ENCODE measurements at regions not wholly inside any gene's neighbourhood (a gene's known extent, or its start where the extent isn't known, plus 50 kb on each side); places are given as distances from the start of the nearest gene placed in this dataset.

- H3K4me3 Mint-ChIP-seq = no peak overlapping the region
- ATAC-seq (no peak), DNase-seq (no peak)
- no peak overlapping the region for H3K27ac Mint-ChIP-seq
- no peaks in the 10 kb centered on the region for H3K36me3 Mint-ChIP-seq (ENCODE audit: low read depth)
- no peaks in the 10 kb centered on the region for H3K4me1 Mint-ChIP-seq
- H3K9me3 Mint-ChIP-seq = no peaks in the 10 kb centered on the region
- no peaks in the 10 kb centered on the region for H3K27me3 Mint-ChIP-seq
Measured at GRCh38 chr12:115771065-115771464, 506.4 kb downstream of the MED13L start.

- Mint-ChIP-seq H3K9me3 (no peaks in the 10 kb centered on the region), H3K4me3 (no peak overlapping the region), H3K4me1 (no peaks in the 10 kb centered on the region), H3K27ac (no peak overlapping the region), H3K27me3 (no peaks in the 10 kb centered on the region), H3K36me3 (ENCODE audit: low read depth) (no peaks in the 10 kb centered on the region)
- no peak for ATAC-seq
- no peak for DNase-seq
Measured at GRCh38 chr12:115770643-115771042, 506.9 kb downstream of the MED13L start.

- no peaks in the 10 kb centered on the region for H3K36me3 Mint-ChIP-seq (ENCODE audit: low read depth)
- no peak overlapping the region for H3K27ac Mint-ChIP-seq
- no peaks in the 10 kb centered on the region for H3K27me3 Mint-ChIP-seq
- H3K4me1 Mint-ChIP-seq = no peaks in the 10 kb centered on the region
- ATAC-seq = no peak
- peaks cover 3% of the 10 kb centered on the region for H3K9me3 Mint-ChIP-seq
- no peak overlapping the region for H3K4me3 Mint-ChIP-seq
- no peak for DNase-seq
Measured at GRCh38 chr12:115767916-115768315, 509.6 kb downstream of the MED13L start.

GRCh38 chr12:115763982-115764621 is 513.4 kb downstream of the MED13L start:
- no peak for DNase-seq
- H3K4me3 Mint-ChIP-seq = no peak overlapping the region

GRCh38 chr12:115763376-115763775 is 514.1 kb downstream of the MED13L start:
- H3K4me3 Mint-ChIP-seq = no peak overlapping the region
- DNase-seq = no peak
- no peaks in the 10 kb centered on the region for H3K4me1 Mint-ChIP-seq
- peaks cover 3% of the 10 kb centered on the region for H3K9me3 Mint-ChIP-seq
- no peak overlapping the region for H3K27ac Mint-ChIP-seq
- no peak for ATAC-seq
- H3K36me3 Mint-ChIP-seq (ENCODE audit: low read depth) = no peaks in the 10 kb centered on the region
- H3K27me3 Mint-ChIP-seq = peaks cover 3% of the 10 kb centered on the region

More at GRCh38 chr12:115763982-115764621, 513.4 kb downstream of the MED13L start:
- H3K36me3 Mint-ChIP-seq (ENCODE audit: low read depth) = no peaks in the 10 kb centered on the region
- peaks cover 3% of the 10 kb centered on the region for H3K27me3 Mint-ChIP-seq
- no peak overlapping the region for H3K27ac Mint-ChIP-seq
- no peak for ATAC-seq
- no peaks in the 10 kb centered on the region for H3K4me1 Mint-ChIP-seq
- peaks cover 3% of the 10 kb centered on the region for H3K9me3 Mint-ChIP-seq

GRCh38 chr12:115762936-115763335 is 514.6 kb downstream of the MED13L start:
- no peak for ATAC-seq
- H3K27ac Mint-ChIP-seq = no peak overlapping the region
- H3K4me1 Mint-ChIP-seq = no peaks in the 10 kb centered on the region
- H3K27me3 Mint-ChIP-seq = peaks cover 3% of the 10 kb centered on the region
- no peak for DNase-seq
- no peak overlapping the region for H3K4me3 Mint-ChIP-seq
- H3K9me3 Mint-ChIP-seq = peaks cover 3% of the 10 kb centered on the region
- H3K36me3 Mint-ChIP-seq (ENCODE audit: low read depth) = no peaks in the 10 kb centered on the region

- Mint-ChIP-seq H3K9me3 (peaks cover 3% of the 10 kb centered on the region), H3K36me3 (ENCODE audit: low read depth) (no peaks in the 10 kb centered on the region), H3K4me3 (no peak overlapping the region), H3K27ac (no peak overlapping the region), H3K27me3 (peaks cover 7% of the 10 kb centered on the region), H3K4me1 (no peaks in the 10 kb centered on the region)
- DNase-seq = no peak
- no peak for ATAC-seq
Measured at GRCh38 chr12:115761784-115762183, 515.7 kb downstream of the MED13L start.

GRCh38 chr12:115760231-115760630 is 517.3 kb downstream of the MED13L start:
- no peak for DNase-seq
- no peak overlapping the region for H3K27ac Mint-ChIP-seq
- H3K27me3 Mint-ChIP-seq = peaks cover 10% of the 10 kb centered on the region
- no peak overlapping the region for H3K4me3 Mint-ChIP-seq
- no peak for ATAC-seq
- H3K4me1 Mint-ChIP-seq = no peaks in the 10 kb centered on the region
- no peaks in the 10 kb centered on the region for H3K36me3 Mint-ChIP-seq (ENCODE audit: low read depth)
- H3K9me3 Mint-ChIP-seq = peaks cover 3% of the 10 kb centered on the region

- ATAC-seq (no peak), DNase-seq (no peak)
- Mint-ChIP-seq H3K27me3 (peaks cover 14% of the 10 kb centered on the region), H3K4me1 (no peaks in the 10 kb centered on the region), H3K4me3 (no peak overlapping the region), H3K27ac (no peak overlapping the region), H3K36me3 (ENCODE audit: low read depth) (no peaks in the 10 kb centered on the region), H3K9me3 (no peaks in the 10 kb centered on the region)
Measured at GRCh38 chr12:115758877-115759620, 518.4 kb downstream of the MED13L start.

GRCh38 chr12:115758183-115758582 is 519.3 kb downstream of the MED13L start:
- ATAC-seq (no peak), DNase-seq (no peak)
- Mint-ChIP-seq H3K4me1 (no peaks in the 10 kb centered on the region), H3K4me3 (no peak overlapping the region), H3K36me3 (ENCODE audit: low read depth) (no peaks in the 10 kb centered on the region), H3K27ac (no peak overlapping the region), H3K9me3 (no peaks in the 10 kb centered on the region), H3K27me3 (peaks cover 14% of the 10 kb centered on the region)

GRCh38 chr12:115756804-115757203 is 520.7 kb downstream of the MED13L start:
- peaks cover 16% of the 10 kb centered on the region for H3K27me3 Mint-ChIP-seq

GRCh38 chr12:115756271-115756670 is 521.2 kb downstream of the MED13L start:
- Mint-ChIP-seq H3K27ac (no peak overlapping the region), H3K27me3 (peaks cover 16% of the 10 kb centered on the region), H3K4me3 (no peak overlapping the region), H3K4me1 (no peaks in the 10 kb centered on the region), H3K9me3 (no peaks in the 10 kb centered on the region), H3K36me3 (ENCODE audit: low read depth) (no peaks in the 10 kb centered on the region)
- DNase-seq = no peak
- ATAC-seq = no peak

More at GRCh38 chr12:115756804-115757203, 520.7 kb downstream of the MED13L start:
- H3K36me3 Mint-ChIP-seq (ENCODE audit: low read depth) = no peaks in the 10 kb centered on the region
- H3K27ac Mint-ChIP-seq = no peak overlapping the region
- ATAC-seq = no peak
- no peak for DNase-seq
- no peak overlapping the region for H3K4me3 Mint-ChIP-seq
- H3K4me1 Mint-ChIP-seq = no peaks in the 10 kb centered on the region
- no peaks in the 10 kb centered on the region for H3K9me3 Mint-ChIP-seq

- Mint-ChIP-seq H3K27me3 (peaks cover 14% of the 10 kb centered on the region), H3K4me3 (no peak overlapping the region), H3K36me3 (ENCODE audit: low read depth) (no peaks in the 10 kb centered on the region), H3K9me3 (no peaks in the 10 kb centered on the region), H3K4me1 (no peaks in the 10 kb centered on the region), H3K27ac (no peak overlapping the region)
- DNase-seq (no peak), ATAC-seq (no peak)
Measured at GRCh38 chr12:115755725-115756085, 521.8 kb downstream of the MED13L start.

- H3K27ac Mint-ChIP-seq = no peak overlapping the region
- H3K9me3 Mint-ChIP-seq = no peaks in the 10 kb centered on the region
- no peaks in the 10 kb centered on the region for H3K36me3 Mint-ChIP-seq (ENCODE audit: low read depth)
- H3K4me1 Mint-ChIP-seq = no peaks in the 10 kb centered on the region
- ATAC-seq (no peak), DNase-seq (no peak)
- H3K4me3 Mint-ChIP-seq = no peak overlapping the region
- peaks cover 16% of the 10 kb centered on the region for H3K27me3 Mint-ChIP-seq
Measured at GRCh38 chr12:115755061-115755724, 522.3 kb downstream of the MED13L start.

Data from activated naive CD8-positive, alpha-beta T cell treated with anti-CD3 and anti-CD28 coated beads, Interleukin-2, amount 50 U/mL, for 24 hours (primary cell).